ENCODE measurements at regions not wholly inside any gene's neighbourhood (a gene's known extent, or its start where the extent isn't known, plus 50 kb on each side); places are given as distances from the start of the nearest gene placed in this dataset.

- no peaks in the 10 kb centered on the region for H3K4me1 ChIP-seq (ENCODE audit: insufficient read depth)
- H2AFZ ChIP-seq: no peak overlapping the region
- H3K27ac ChIP-seq: no peak overlapping the region
- TF ChIP-seq CTCF (IDR thresholded peaks at IDR 0.05; ENCODE audit: poor library complexity) (no peak), EZH2 (IDR thresholded peaks at IDR 0.05; ENCODE audit: borderline replicate concordance) (no peak), EZH2phosphoT487 (IDR thresholded peaks at IDR 0.05; ENCODE audit: low read depth, severe bottlenecking, unreplicated experiment) (no peak)
- no peaks in the 10 kb centered on the region for H3K9me3 ChIP-seq (ENCODE audit: low read depth)
- no peaks in the 10 kb centered on the region for H3K9me2 ChIP-seq (replicated peaks; ENCODE audit: insufficient read depth)
- no peak overlapping the region for H3K4me2 ChIP-seq
- H3K36me3 ChIP-seq (replicated peaks; ENCODE audit: insufficient read depth, low read depth): no peaks in the 10 kb centered on the region
- H3K4me3 ChIP-seq: no peak overlapping the region
- H4K20me1 ChIP-seq (ENCODE audit: insufficient read depth, poor library complexity, severe bottlenecking): no peaks in the 10 kb centered on the region
- H3K27me3 ChIP-seq: no peaks in the 10 kb centered on the region
- no peak for DNase-seq (ENCODE audit: low spot score)
- H3K79me2 ChIP-seq: no peaks in the 10 kb centered on the region
These were observed 300.5 kb downstream of the ANTXR2 start for GRCh38 chr4:79772510-79772909.

GRCh38 chr4:79764120-79764519 is 308.9 kb downstream of the ANTXR2 start:
- Histone ChIP-seq H3K27me3 (no peaks in the 10 kb centered on the region), H3K4me1 (ENCODE audit: insufficient read depth) (no peaks in the 10 kb centered on the region), H3K4me3 (no peak overlapping the region), H3K9me3 (ENCODE audit: low read depth) (no peaks in the 10 kb centered on the region), H3K27ac (no peak overlapping the region), H4K20me1 (ENCODE audit: insufficient read depth, poor library complexity, severe bottlenecking) (no peaks in the 10 kb centered on the region), H2AFZ (no peak overlapping the region), H3K36me3 (replicated peaks; ENCODE audit: insufficient read depth, low read depth) (no peaks in the 10 kb centered on the region), H3K4me2 (no peak overlapping the region), H3K9me2 (replicated peaks; ENCODE audit: insufficient read depth) (no peaks in the 10 kb centered on the region), H3K79me2 (no peaks in the 10 kb centered on the region)
- no peak for DNase-seq (ENCODE audit: low spot score)
- WGBS (ENCODE audit: low lambda C conversion rate, missing lambda C conversion rate): 100% methylated on average over 2 of the region's 2 CpGs
- TF ChIP-seq EZH2 (IDR thresholded peaks at IDR 0.05; ENCODE audit: borderline replicate concordance) (no peak), CTCF (IDR thresholded peaks at IDR 0.05; ENCODE audit: poor library complexity) (no peak), EZH2phosphoT487 (IDR thresholded peaks at IDR 0.05; ENCODE audit: low read depth, severe bottlenecking, unreplicated experiment) (no peak)

GRCh38 chr4:79763486-79764075 is 309.4 kb downstream of the ANTXR2 start:
- H3K79me2 ChIP-seq: no peaks in the 10 kb centered on the region
- H3K27ac ChIP-seq: no peak overlapping the region
- no peaks in the 10 kb centered on the region for H3K9me3 ChIP-seq (ENCODE audit: low read depth)
- H4K20me1 ChIP-seq (ENCODE audit: insufficient read depth, poor library complexity, severe bottlenecking): no peaks in the 10 kb centered on the region
- H3K36me3 ChIP-seq (replicated peaks; ENCODE audit: insufficient read depth, low read depth): no peaks in the 10 kb centered on the region
- H3K4me3 ChIP-seq: no peak overlapping the region
- H3K27me3 ChIP-seq: no peaks in the 10 kb centered on the region
- TF ChIP-seq CTCF (IDR thresholded peaks at IDR 0.05; ENCODE audit: poor library complexity) (no peak), EZH2 (IDR thresholded peaks at IDR 0.05; ENCODE audit: borderline replicate concordance) (no peak), EZH2phosphoT487 (IDR thresholded peaks at IDR 0.05; ENCODE audit: low read depth, severe bottlenecking, unreplicated experiment) (no peak)
- H3K4me2 ChIP-seq: no peak overlapping the region
- H3K9me2 ChIP-seq (replicated peaks; ENCODE audit: insufficient read depth): no peaks in the 10 kb centered on the region
- no peak overlapping the region for H2AFZ ChIP-seq
- 85% methylated on average over 4 of the region's 4 CpGs for WGBS (ENCODE audit: low lambda C conversion rate, missing lambda C conversion rate)
- DNase-seq (ENCODE audit: low spot score): no peak
- no peaks in the 10 kb centered on the region for H3K4me1 ChIP-seq (ENCODE audit: insufficient read depth)

- Histone ChIP-seq H3K79me2 (no peaks in the 10 kb centered on the region), H4K20me1 (ENCODE audit: insufficient read depth, poor library complexity, severe bottlenecking) (no peaks in the 10 kb centered on the region), H3K4me1 (ENCODE audit: insufficient read depth) (no peaks in the 10 kb centered on the region), H3K27me3 (no peaks in the 10 kb centered on the region), H3K9me3 (ENCODE audit: low read depth) (no peaks in the 10 kb centered on the region), H2AFZ (no peak overlapping the region), H3K27ac (no peak overlapping the region), H3K4me3 (no peak overlapping the region), H3K9me2 (replicated peaks; ENCODE audit: insufficient read depth) (no peaks in the 10 kb centered on the region), H3K4me2 (no peak overlapping the region), H3K36me3 (replicated peaks; ENCODE audit: insufficient read depth, low read depth) (no peaks in the 10 kb centered on the region)
- no peak for DNase-seq (ENCODE audit: low spot score)
- TF ChIP-seq CTCF (IDR thresholded peaks at IDR 0.05; ENCODE audit: poor library complexity): no peak
- TF ChIP-seq EZH2phosphoT487 (IDR thresholded peaks at IDR 0.05; ENCODE audit: low read depth, severe bottlenecking, unreplicated experiment): no peak
- TF ChIP-seq EZH2 (IDR thresholded peaks at IDR 0.05; ENCODE audit: borderline replicate concordance): no peak
These were observed 313.2 kb downstream of the ANTXR2 start for GRCh38 chr4:79759793-79760192.

All from hepatocyte (in vitro differentiated cells).